Fibroblast of pulmonary artery (primary cell): ENCODE measurements at regions not wholly inside any gene's neighbourhood (a gene's known extent, or its start where the extent isn't known, plus 50 kb on each side); places are given as distances from the start of the nearest gene placed in this dataset.

ENCODE experiments used
- DNase-seq: peaks from one replicate; pipeline ENCODE4 v3.0.0-alpha.2; 2010; ENCODE audit warnings: low read depth
- H3K4me3 ChIP-seq: replicated peaks from 2 replicates; pipeline ENCODE4 v1.5.1; 2011; ENCODE audit warnings: low read depth, mild to moderate bottlenecking, control low read depth, low read length, moderate library complexity
- CTCF ChIP-seq: IDR thresholded peaks from 2 replicates; pipeline ENCODE4 v1.5.1; 2011; ENCODE audit warnings: mild to moderate bottlenecking, control low read depth, low read length, inconsistent platforms; ENCODE audit errors: missing control alignments

GRCh38 chr10:78194050-78194449 is 160.4 kb downstream of the RPS24 start:
- TF ChIP-seq CTCF, result no peak
- no peak for DNase-seq
- H3K4me3 ChIP-seq, result no peak overlapping the region

- H3K4me3 ChIP-seq, result no peak overlapping the region
- peak; percentile 7 for DNase-seq
- no peak for TF ChIP-seq CTCF
These were observed 161.1 kb downstream of the RPS24 start for GRCh38 chr10:78194539-78195402.

GRCh38 chr10:78196396-78196795 is 162.7 kb downstream of the RPS24 start:
- no peak for DNase-seq
- no peak overlapping the region for H3K4me3 ChIP-seq
- no peak for TF ChIP-seq CTCF

- DNase-seq, result peak; percentile 55
- no peak for TF ChIP-seq CTCF
- H3K4me3 ChIP-seq, result no peak overlapping the region
These were observed 163.3 kb downstream of the RPS24 start for GRCh38 chr10:78196964-78197363.

DNA sequence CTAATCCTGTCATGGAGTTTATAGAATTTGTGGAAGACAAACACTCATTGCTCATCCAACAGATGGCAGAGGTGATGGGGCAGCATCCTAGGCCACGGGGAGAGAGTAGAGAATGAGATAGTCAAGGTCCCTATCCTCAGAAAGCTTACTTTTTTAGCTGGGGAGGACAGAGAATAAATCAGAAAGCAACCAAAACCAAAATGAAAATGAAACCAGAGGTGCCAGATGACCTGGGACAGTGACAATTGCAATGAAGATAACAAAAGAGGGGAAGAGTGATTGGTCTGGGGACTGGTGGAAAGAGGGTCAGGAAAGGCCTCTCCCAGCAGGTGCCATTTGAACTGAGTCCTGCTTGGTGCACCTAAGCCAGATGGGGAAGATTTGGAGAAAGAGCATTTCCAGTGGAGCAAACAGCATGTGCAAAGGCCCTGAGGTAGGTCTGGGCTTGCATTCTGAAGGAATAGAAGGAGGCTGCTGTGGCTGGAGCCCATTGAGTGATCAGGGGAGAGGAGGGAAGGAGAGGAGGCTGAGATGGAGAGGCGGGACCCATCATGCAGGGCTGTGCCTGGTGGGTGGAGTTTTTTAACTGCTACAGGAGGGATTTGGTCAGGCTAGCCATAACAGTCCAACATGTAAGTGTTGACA is 164.1 kb downstream of the RPS24 start:
- TF ChIP-seq CTCF, result no peak
- no peak for DNase-seq
- no peak overlapping the region for H3K4me3 ChIP-seq

- TF ChIP-seq CTCF, result no peak
- no peak for DNase-seq
These were observed 165.5 kb downstream of the RPS24 start for GRCh38 chr10:78199005-78199725.

More at GRCh38 chr10:78199005-78199725, 165.5 kb downstream of the RPS24 start:
- no peak overlapping the region for H3K4me3 ChIP-seq
